LoVo (cell line): ENCODE measurements at regions not wholly inside any gene's neighbourhood (a gene's known extent, or its start where the extent isn't known, plus 50 kb on each side); places are given as distances from the start of the nearest gene placed in this dataset.

Source experiments
- DNase-seq: peaks from one replicate; pipeline ENCODE4 v3.0.0-alpha.2; 2016; ENCODE audit warnings: low spot score

DNA sequence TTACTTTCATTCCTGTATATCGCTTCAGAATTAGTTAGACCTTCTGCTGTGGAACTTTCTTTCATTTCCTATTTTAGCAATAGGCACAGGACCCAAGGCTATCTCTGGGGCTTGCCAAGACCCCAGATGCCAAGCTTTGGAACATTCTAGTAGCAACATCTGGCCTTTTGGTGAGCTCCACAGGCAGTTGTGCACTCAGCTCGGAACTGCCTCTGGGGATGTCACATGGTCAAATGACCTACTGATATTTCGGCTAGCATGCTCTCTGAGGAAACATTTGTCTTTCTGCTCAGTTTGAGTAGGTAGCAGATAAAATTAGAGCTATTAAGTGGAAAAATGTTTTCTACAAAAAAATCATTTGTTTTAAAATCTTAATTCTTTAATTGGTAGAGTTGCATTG, 76.6 kb upstream of the ITGA4 start:
- no peak for DNase-seq

DNA sequence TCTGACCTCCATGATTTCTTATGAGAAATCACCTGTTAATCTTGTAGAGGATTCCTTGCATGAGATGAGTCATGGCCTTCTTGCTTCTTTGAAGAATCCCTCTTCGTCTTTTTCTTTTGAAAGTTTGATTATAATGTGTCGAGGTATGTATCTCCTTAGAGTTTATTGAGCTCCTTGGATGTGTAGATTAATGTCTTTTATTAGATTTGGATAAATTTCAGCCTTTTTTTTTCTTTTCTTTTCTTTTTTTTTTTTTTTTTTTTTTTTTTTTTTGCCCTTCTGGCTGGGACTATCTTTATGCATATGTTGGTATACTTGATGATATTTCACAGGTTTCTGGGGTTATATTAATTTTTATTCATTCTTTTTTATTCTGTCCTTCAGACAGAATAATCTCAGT, 72.3 kb upstream of the ITGA4 start:
- no peak for DNase-seq

DNA sequence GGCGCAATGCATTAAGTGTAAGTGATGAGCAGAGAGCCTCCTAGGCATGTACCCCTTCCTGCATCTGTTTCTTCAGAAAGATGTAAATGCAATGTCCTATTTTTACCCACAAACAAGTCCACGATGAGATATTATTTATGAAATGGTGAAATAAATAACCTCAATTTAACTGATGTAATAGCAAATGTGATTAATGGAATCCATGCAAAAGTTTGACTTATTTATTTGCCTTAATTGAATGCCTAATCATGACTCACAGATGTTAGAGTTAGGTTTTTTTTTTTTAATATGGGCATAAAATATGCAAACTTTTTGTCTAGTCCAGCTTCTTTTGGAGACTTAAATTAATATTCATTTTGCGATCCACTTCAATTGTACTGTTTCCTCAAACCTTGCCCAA, 67.7 kb upstream of the ITGA4 start:
- DNase-seq: no peak

DNA sequence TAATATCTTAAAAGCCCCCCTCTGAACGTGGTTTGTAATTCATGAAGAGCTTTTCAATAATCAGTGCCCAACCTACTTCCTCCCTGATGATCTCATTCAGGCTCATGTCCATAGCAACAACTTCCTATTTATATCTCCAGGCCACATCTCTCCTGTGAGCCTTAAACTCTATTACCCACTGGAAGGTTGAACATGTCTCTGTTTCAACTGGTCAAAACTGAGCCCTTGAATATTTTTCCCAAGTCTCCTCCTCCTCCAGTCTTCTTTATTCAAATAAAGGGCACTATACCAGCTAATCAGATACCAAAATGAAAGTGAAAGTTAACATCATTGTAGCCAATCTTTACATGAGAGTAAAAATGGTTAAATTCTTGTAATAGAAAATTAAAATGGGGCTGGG, 63.7 kb upstream of the ITGA4 start:
- DNase-seq: peak; percentile 31

DNA sequence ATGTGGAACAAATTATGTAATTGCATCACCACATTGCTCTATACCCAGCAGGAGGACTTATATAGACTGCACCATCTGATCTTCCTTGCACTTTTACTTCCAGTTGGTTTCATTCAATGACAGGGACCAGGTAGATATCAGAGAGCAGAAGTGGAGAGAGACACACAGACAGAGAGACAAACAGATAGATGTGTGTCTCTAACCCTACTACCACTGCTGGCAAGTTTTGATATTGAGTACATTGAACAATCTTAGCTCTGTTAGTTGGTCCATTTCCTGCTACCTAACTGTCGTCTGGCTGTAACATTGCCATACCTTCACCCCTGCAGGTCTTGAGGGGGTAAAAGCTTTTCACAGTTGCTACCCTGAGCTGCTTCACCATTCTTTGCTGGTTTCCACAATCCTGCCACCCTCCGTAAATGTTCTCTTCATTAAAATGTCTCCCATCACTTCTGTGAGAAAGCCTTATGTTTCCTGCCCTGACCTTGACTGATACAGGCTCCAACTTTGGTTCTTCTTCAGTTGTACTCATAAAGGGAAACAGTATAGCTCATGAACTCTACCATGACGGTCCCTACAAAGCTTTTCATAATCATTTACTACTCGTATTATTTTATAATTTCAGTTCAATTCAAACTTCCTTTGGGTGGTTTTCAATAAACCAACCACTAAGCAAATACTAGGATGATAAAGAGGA, 62.3 kb upstream of the ITGA4 start:
- DNase-seq: no peak

DNA sequence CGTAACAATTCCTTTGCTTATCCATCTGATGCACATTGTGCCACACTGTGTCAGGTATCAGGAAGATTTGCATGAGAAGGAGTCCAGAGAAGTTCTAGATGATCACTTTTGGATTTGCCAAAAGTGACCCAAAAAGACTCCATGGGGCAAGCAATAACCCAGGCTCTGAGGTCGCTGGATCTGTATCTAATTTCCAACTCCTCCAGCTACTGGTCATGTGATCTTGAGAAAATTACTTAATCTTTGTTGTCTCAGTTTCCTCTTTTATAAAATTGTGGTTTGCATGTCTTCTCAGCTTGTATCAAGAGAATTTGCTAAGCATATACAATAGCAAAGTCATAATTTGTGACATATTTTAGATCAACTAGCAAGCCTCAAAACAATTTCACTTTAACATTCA, 61.3 kb upstream of the ITGA4 start:
- DNase-seq: no peak

DNA sequence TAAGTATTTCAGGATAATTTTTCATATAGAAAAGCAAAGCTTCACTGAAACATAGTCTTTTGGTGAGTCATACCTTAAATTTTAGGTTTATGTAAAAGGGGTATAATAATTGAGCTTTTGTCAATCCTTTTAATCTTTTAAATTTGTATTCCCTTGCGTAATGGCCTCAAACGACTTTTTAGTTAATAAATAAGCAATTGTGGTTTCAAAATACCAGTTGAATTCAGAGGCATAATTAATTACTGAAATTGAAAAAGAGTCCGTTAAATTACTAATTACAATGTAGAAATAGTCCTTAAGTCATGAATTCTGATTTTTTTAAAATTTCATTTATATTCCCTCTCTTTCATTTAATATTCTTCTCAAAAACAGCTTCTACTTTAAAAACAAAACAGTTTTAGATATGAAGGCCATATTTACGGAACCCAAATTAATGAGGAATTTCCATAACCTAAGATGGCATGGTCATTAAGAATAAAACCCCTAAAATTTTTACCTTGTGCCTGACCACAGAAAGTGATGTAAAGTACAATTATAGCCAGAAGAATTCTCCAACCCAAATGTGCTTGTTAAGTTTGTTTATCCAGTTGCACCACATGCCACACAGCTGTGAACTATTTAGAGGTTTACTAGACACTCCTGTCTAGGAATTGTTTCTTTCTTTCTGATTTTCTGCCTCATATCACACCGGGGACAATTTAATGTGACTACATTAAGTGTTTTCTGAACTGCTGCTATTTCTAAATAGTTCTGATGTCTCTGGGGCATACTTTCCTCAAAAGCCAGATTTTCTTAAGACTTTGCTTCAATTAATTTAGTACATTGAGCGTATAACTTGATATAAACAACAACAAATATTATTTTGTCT, 60.7 kb upstream of the ITGA4 start:
- no peak for DNase-seq

DNA sequence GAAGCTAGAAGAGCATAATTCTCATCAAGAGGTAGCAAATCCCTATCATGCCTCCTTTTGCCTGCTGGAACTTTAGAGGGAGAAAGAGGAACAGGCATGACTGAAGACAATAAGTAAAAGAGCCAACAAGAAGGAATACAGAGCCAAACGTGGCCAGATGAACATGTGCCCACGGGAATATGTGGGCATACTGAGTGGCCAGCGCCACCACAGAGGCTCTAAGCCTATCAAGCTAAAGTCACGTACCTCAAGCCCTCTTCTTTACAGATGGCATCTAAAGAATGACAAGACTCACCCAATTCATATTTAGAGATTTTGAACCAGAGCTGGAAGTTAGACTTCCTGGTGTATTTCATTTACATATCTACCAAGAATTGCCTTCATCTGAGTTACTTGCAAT, 59.9 kb upstream of the ITGA4 start:
- DNase-seq: no peak

DNA sequence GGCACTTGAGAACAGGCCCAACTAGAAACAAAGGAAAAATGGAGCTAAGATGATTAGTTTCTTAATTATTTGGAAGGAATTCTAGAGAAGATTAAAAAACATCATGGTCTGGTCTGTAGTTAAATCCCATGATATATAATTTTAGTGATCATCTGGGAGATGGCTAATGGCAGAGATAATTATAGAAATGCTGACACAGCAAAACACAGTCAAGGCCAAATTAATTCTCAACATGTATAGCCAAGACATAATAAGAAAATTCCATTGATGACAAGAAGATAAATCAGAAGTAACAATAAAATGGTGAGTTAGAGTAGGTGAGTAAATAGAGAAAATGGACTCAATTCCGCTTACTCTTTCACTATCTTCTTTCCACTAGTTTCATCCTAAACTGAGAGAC, 59.2 kb upstream of the ITGA4 start:
- DNase-seq: no peak

DNA sequence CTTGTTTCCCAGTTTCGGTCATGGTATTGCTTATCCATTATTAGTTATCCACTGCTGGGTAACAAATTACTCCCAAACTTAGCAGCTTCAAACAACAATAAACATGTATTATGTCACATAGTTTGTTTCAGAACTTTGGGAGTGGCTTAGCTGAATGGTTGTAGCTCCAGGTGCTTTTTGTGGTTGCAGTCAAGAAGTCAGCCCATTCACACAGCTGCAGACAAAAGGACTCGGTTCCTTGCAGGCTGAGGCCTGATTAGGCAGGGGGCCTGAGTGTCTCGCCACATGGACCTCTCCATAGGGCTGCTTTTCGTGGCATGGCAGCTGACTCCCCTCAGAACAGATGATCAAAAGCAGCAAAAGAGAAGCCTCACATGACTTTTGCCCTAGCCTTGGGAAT, 58.2 kb upstream of the ITGA4 start:
- DNase-seq: no peak

DNA sequence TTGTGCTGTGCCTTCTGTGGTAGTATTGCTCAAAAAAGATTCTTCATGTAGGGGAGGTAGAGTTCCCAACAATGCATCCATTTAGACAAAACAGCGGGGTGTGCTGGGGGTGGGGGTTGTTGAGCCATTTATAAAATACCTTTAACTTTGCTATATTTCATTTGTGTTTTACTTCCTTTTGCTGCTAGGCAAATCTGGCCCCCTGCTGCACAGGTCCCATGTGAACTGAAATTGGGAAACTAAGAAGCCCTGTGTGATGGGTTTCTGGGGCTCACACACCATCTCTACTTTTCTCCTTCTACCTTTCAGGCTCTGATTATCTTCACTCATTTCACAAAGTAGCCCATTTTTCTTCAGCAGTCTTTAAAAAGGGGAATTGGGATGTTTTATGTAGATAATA, 52.7 kb upstream of the ITGA4 start:
- no peak for DNase-seq

DNA sequence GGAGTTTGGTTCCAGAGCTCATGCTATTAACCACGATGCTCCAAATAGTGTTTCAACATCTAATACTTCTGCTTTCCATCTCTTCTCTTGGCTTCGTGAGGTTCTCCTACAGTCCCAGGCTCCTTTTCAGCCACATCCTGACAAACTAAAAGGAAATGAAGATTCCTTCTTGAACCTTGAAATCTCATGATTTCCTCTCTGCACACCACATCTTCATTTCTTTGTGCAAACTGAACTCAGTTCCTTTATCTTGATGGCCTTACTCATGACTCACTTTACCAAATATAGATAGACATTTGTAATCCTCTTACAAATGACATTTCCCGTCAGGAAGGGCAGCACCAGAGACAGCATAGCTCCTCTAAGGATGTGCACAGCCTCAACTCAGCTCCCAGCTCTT, 50.0 kb upstream of the ITGA4 start:
- DNase-seq: no peak
